GM12865 (cell line): ENCODE measurements at regions not wholly inside any gene's neighbourhood (a gene's known extent, or its start where the extent isn't known, plus 50 kb on each side); places are given as distances from the start of the nearest gene placed in this dataset.
"Not testable (repeated sequence)": the region's sequence is repeated elsewhere in the genome, so short reads cannot be mapped to it uniquely, and the experiment has no call there.

Experiments used
- DNase-seq: peaks from one replicate; pipeline ENCODE4 v3.0.0; 2010; ENCODE audit warnings: low read depth
- H3K4me3 ChIP-seq: 2 replicates; pipeline ENCODE4 v1.5.1; 2011; ENCODE audit warnings: mild to moderate bottlenecking, low read depth, low read length, control low read depth
- TF ChIP-seq, protein P1 (sequence below): IDR thresholded peaks from 2 replicates; pipeline ENCODE4 v1.5.1; 2011; ENCODE audit warnings: low read length, control low read depth, low read depth, inconsistent platforms; ENCODE audit not compliant: insufficient read depth; ENCODE audit errors: missing control alignments

DNA sequence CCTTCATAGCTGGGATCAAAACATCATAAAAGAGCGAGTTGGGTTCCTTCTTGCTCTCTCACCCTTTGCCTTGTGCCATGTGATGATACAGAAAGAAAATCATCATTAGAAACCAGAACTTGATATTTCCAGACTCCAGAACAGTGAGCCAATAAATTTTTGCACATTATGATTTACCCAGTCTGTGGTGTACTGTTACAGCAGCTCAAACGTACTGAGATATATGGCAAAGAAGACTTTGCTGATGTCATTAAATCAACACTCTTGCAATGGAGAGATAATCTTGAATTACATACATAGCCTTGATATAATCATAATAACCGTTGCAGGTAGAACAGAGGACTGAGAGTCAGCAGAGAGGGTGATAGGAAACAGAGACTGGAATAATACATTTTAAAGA, 1271.6 kb downstream of the CDH12 start:
- no peak overlapping the region for H3K4me3 ChIP-seq
- TF ChIP-seq, protein P1, sequence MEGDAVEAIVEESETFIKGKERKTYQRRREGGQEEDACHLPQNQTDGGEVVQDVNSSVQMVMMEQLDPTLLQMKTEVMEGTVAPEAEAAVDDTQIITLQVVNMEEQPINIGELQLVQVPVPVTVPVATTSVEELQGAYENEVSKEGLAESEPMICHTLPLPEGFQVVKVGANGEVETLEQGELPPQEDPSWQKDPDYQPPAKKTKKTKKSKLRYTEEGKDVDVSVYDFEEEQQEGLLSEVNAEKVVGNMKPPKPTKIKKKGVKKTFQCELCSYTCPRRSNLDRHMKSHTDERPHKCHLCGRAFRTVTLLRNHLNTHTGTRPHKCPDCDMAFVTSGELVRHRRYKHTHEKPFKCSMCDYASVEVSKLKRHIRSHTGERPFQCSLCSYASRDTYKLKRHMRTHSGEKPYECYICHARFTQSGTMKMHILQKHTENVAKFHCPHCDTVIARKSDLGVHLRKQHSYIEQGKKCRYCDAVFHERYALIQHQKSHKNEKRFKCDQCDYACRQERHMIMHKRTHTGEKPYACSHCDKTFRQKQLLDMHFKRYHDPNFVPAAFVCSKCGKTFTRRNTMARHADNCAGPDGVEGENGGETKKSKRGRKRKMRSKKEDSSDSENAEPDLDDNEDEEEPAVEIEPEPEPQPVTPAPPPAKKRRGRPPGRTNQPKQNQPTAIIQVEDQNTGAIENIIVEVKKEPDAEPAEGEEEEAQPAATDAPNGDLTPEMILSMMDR, result no peak
- no peak for DNase-seq

DNA sequence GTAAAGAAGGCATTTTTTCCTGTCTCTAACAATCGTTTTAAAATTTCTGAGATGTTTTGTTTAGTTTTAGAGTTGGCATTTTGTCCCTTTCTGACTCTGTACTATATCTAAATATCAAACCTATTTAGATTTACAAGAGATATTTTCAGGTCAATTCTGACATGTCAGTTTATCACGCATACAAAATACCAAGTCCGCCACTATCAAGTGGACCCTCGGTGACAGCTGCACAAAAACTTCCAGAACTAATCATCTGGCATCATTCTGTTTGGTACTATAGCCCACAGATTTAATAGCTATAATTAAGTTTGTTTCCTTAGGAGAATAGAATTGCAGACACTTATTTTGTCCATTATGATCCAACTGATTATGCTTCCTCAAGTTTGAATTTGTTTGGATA, 1278.2 kb downstream of the CDH12 start:
- DNase-seq, result no peak
- H3K4me3 ChIP-seq, result no peak overlapping the region
- TF ChIP-seq, protein P1, result no peak

DNA sequence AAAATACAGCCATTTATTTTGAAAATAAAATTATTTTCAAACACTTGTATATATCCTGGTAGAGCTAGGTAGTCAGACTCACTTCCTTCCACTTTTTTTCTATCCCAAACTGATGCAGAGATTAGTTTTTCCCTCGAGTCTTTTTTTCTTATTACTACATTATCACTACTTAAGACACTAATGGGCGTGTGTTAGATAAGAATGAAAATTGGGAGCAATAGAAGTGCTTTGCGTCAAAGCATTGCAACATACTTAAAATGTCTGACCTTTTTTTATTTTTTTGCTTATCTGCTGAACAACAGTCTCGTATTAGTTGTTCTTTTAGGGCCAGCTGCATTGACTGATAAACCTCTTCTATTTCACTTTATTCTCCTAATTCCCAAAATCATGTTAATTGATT, 1278.7 kb downstream of the CDH12 start:
- TF ChIP-seq, protein P1, result no peak
- no peak overlapping the region for H3K4me3 ChIP-seq
- DNase-seq, result no peak

DNA sequence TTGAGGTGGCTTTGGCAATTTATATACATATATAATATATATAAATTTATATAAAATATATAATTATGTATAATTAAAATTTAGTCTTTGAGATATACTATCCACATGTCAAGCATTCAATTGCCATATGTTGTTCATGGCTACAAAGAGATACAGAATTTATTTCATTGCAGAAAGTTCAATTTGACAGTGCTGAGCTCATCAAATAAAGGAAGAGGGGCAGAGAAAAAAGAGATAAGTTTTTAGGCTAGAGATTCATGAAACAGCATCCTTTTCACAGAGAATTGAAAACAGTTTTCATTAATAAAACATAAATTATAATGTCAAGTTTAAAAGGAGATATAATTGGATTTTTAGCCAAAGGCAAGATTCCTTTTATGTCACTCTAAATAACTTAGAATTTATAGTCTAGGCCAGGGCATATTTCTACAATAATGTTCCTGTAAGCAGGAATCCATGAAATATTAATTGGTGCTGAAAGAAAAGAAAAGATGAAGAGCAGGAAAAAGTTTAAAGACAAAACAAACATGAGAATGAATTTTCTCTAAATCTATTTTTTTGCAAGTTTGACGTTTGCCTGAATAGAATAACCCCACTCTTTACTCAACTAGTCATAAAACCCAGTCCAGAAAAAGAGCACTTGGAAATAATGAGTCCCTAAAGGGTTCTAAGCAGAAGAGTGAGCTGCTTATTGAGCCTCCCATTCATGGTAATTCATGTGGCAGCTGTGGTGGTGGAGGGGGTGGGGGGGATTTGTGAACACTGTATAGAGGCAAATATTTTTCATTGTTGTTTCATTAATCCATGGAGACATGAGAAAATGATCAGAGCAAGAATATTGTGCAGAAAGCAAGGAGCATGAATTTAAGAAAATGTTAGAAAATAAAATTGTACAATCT, 1279.5 kb downstream of the CDH12 start:
- no peak for DNase-seq
- no peak overlapping the region for H3K4me3 ChIP-seq
- TF ChIP-seq, protein P1, result no peak

DNA sequence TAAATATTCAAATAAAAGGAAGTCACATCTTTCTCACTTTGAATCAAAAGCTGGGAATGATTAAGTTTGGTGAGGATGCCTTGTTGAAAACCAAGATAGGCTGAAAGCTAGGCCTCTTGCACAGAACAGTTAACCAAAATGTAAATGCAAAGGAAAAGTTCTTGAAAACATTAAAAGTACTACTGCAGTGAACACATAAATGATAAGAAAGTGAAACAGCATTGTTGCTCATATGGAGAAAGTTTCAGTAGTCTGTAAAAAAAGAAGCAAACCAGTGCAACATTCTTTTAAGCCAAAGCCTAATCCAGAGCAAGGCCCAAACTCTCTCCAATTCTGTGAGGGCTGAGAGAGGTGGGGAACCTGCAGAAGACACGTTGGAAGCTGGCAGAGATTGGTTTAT, 1281.9 kb downstream of the CDH12 start:
- DNase-seq, H3K4me3 ChIP-seq: not testable (repeated sequence)

DNA sequence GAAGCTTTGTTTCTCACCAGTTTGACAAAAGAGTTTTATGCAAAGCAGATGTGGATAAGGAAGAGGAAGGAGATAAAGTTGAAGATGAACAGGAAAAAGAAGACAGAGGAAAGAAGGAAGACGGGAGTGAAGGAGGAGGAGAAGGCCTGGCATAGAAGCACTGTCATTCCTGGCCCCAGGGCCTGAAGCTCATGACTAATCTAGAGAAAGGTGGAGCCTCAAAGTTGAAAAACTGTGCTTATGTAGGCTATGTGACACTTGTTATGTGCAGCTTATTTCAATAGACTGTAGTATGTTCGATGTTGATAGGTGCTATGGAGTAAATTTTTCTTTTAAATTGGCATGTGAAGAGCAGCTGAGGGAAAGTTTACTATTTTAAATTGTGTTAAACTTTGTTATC, 1294.0 kb downstream of the CDH12 start:
- DNase-seq, H3K4me3 ChIP-seq: not testable (repeated sequence)

DNA sequence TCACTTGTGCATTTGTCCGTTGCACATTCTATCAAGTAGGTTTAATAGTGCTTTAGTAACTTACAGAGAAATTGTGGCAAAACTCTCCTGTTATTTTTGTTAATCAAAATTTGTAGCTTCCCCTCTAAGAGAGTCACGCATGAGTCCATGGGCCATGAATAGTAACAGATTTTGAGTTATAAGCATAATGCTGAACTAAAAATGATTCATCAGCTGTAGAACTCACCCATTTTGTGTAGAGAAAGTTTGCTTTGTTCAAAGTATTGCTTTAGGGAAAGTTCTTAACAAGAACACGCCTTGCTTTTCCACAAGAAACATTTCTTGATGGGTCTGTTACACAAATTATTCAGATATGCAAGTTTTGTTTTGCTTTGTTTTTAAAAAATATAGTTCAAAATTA, 1300.9 kb downstream of the CDH12 start:
- H3K4me3 ChIP-seq, DNase-seq: not testable (repeated sequence)

DNA sequence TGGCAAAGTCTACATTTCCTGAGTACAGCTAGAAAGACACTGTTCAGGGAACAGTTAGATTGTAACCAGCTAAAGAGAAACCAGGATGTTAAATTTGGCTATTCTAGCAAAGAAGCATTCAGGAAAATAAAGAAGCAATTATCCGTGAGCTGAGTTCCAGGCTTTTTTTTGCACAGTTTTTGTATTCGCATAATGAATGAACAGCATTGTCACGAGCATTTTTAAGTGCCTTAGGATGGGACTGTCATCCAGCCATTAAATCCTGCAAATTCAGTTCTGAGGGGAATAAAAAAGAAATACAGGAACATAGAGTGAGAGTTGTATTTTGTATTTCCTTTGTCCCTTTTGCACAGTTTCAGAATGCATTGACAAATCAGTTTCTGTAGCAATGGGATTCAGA, 1302.2 kb downstream of the CDH12 start:
- not testable (repeated sequence) for H3K4me3 ChIP-seq, DNase-seq

DNA sequence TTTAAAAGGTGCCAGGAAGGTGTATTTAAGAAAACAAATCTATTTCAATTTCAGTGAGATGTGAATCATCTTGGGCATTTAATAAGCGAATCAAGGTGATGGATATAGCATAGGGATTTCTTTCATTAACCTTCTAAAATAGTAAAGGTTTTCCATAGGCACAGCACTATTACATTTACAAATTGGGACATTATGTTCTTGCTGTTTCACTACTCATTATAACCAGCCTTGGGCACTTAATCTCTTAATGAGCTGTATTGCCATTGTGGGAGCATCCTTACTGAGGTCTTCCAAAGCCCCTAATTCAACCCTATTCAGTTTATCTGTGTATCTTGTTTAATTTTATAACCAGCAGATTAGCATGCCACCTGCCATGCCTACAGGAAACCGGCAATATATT, 1305.5 kb downstream of the CDH12 start:
- not testable (repeated sequence) for H3K4me3 ChIP-seq

DNA sequence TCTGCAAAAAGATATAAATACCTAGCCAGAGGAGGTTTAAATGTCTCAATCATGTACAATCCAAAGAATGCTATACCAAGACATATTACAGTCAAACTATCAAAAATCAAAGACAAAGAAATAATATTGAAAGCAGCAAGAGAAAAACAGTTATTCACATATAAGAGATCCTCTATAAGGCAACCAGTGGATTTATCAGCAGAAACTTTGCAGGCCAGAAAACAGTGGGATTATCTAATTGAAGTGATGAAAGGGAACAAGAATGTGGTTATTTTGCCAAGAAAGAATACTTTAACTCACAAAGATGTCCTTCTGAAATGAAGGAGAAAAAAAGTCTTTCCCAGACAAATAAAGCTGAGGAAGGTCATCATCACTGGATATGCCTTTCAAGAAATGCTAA, 1318.0 kb downstream of the CDH12 start:
- H3K4me3 ChIP-seq, DNase-seq: not testable (repeated sequence)

More for the DNA sequence above, 1305.5 kb downstream of the CDH12 start:
- not testable (repeated sequence) for DNase-seq

DNA sequence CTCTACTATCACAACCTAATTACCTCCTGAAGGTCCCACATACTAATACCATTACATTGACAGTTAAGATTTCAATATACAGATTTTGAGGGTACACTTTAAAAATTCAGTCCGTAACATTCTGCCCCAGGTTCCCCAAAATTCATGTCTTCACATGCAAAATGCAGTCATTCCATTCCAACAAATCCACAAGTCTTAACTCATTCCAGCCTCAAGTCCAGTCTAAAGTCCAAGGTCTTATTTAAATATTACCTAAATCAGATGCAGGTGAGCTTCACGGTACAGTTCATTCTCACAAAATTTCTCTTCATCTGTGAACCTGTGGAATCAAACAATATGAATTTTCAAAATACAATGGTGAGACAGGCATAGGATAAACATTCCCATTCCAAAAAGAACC, 1332.0 kb downstream of the CDH12 start:
- H3K4me3 ChIP-seq, DNase-seq: not testable (repeated sequence)

DNA sequence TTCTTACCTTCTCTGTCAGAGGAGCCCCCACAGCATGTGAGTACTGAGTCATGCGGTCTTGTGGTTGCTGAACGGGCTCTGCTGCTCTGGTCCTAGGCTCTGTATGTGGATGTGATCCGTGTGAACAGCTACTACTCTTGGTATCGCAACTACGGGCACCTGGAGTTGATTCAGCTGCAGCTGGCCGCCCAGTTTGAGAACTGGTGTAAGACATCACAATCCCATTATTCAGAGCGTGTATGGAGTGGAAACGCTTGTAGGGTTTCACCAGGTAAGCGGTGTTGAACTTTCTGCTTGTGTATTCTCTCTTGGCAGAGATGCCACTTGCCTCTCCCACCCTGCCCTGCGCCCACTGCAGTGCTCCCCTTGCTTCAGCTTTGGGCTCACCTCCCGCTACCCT, 1356.2 kb downstream of the CDH12 start:
- not testable (repeated sequence) for DNase-seq, H3K4me3 ChIP-seq

DNA sequence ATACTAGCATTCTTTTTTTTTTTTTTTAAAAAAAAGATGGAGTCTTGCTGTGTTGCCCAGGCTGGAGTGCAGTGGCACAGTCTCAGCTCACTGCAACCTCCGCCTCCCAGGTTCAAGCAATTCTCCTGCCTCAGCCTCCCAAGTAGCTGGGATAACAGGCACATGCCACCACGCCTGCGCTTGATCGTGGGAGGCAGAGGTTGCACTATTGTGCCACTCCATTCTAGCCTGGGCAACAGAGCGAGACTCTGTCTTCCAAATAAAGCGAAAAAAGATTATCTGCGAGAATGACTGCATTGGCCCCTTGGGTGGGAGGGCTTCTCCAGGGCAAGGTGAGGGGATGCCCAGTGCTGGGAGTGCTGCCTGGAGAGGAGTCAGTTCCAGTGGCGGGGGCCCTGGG, 1357.1 kb downstream of the CDH12 start:
- H3K4me3 ChIP-seq, DNase-seq: not testable (repeated sequence)

DNA sequence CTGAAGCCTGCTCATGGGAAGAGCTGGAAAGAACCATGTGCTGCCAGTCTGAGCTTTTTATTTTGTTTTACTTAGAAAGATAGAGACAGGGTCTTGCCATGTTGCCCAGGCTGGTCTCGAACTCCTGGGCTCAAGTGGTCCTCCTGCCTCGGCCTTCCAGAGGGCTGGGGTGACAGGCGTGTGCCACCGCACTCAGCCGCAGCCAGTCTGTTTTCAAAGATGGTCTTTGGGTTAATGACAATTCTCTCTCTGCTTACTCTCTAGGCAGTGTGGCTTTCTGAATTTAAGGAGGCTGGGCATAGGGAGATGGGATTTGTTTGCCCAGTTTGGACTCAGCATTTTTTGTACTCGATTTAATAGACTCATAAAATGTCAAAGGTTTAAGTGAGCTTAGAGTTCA, 1357.9 kb downstream of the CDH12 start:
- not testable (repeated sequence) for DNase-seq, H3K4me3 ChIP-seq

DNA sequence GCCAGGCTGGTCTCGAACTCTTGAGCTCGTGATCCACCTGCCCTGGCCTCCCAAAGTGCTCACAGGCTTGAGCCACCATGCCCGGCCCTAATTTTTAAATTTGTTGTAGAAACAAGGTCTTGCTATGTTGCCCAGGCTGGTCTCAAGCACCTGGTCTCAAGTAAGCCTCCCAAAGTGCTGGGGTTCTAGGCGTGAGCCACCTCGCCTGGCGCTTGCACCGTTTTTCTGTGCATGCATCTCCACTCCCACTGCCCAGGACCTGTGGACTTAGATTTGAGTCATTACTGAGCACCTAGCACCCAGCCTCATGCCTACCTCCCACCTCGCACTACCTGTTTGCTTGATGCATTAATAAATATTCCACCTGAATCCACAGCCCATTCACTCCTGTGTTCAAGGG, 1359.1 kb downstream of the CDH12 start:
- not testable (repeated sequence) for DNase-seq, H3K4me3 ChIP-seq
